ENCODE measurements at regions not wholly inside any gene's neighbourhood (a gene's known extent, or its start where the extent isn't known, plus 50 kb on each side); places are given as distances from the start of the nearest gene placed in this dataset.

- TF ChIP-seq, protein P1, sequence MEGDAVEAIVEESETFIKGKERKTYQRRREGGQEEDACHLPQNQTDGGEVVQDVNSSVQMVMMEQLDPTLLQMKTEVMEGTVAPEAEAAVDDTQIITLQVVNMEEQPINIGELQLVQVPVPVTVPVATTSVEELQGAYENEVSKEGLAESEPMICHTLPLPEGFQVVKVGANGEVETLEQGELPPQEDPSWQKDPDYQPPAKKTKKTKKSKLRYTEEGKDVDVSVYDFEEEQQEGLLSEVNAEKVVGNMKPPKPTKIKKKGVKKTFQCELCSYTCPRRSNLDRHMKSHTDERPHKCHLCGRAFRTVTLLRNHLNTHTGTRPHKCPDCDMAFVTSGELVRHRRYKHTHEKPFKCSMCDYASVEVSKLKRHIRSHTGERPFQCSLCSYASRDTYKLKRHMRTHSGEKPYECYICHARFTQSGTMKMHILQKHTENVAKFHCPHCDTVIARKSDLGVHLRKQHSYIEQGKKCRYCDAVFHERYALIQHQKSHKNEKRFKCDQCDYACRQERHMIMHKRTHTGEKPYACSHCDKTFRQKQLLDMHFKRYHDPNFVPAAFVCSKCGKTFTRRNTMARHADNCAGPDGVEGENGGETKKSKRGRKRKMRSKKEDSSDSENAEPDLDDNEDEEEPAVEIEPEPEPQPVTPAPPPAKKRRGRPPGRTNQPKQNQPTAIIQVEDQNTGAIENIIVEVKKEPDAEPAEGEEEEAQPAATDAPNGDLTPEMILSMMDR (IDR thresholded peaks at IDR 0.05) = no peak
- no peak for TF ChIP-seq POLR2A (IDR thresholded peaks at IDR 0.05)
Observed at GRCh38 chr2:217325251-217325650, 465.4 kb upstream of the TNP1 start.
